CD8-positive, alpha-beta memory T cell (primary cell): ENCODE measurements at regions not wholly inside any gene's neighbourhood (a gene's known extent, or its start where the extent isn't known, plus 50 kb on each side); places are given as distances from the start of the nearest gene placed in this dataset.

Source experiments
- CTCF ChIA-PET: fragments of 350-600 bp; sonication (Branson Sonifier 250); formaldehyde crosslinking; loops from one replicate; lab custom pipeline; 2021; ENCODE audit warnings: antibody characterized with exemption; lab: Charles Lee
- POLR2A ChIA-PET: fragments of 350-600 bp; sonication (Branson Sonifier 250); formaldehyde crosslinking; loops from one replicate; lab custom pipeline; 2021; ENCODE audit warnings: antibody characterized with exemption; lab: Charles Lee
- DNase-seq, 5 donors: peaks; one replicate each; pipeline versions ENCODE4 v3.0.0 to v3.0.0-alpha.2; 2020 to 2022; ENCODE audit warnings: mixed read lengths in 1 of 5
- H3K27ac ChIP-seq: one replicate; pipeline ENCODE4 v1.7.0; 2013; ENCODE audit warnings: low read depth, mild to moderate bottlenecking, low read length, moderate library complexity
- H3K27me3 ChIP-seq: 2 replicates; pipeline ENCODE4 v1.7.0; 2013; ENCODE audit warnings: low read length, mild to moderate bottlenecking; ENCODE audit not compliant: insufficient read depth, poor library complexity, severe bottlenecking
- H3K36me3 ChIP-seq: 2 replicates; pipeline ENCODE4 v1.7.0; 2013; ENCODE audit warnings: mild to moderate bottlenecking, low read length, moderate library complexity; ENCODE audit not compliant: insufficient read depth
- H3K4me1 ChIP-seq: 2 replicates; pipeline ENCODE4 v1.7.0; 2013; ENCODE audit warnings: mild to moderate bottlenecking, low read length, moderate library complexity; ENCODE audit not compliant: insufficient read depth
- H3K4me3 ChIP-seq: 2 replicates; pipeline ENCODE4 v1.7.0; 2013; ENCODE audit warnings: mild to moderate bottlenecking, low read length
- H3K9me3 ChIP-seq: 2 replicates; pipeline ENCODE4 v1.7.0; 2013; ENCODE audit warnings: mild to moderate bottlenecking, low read length
- H3K27ac Mint-ChIP-seq, 8 donors: one replicate each; pipeline ENCODE4 v1.8.0; 2020 to 2021; ENCODE audit warnings: mixed read lengths in 8 of 8, mild to moderate bottlenecking in 6 of 8, inconsistent platforms in 3 of 8, moderate library complexity in 3 of 8
- H3K27me3 Mint-ChIP-seq, 2 donors: one replicate each; pipeline ENCODE4 v1.8.0; 2020 to 2021; ENCODE audit warnings: mixed read lengths in 2 of 2, mild to moderate bottlenecking in 1 of 2, moderate library complexity in 1 of 2
- H3K36me3 Mint-ChIP-seq, 3 donors: one replicate each; pipeline ENCODE4 v1.8.0; 2020 to 2021; ENCODE audit warnings: mixed read lengths in 3 of 3, inconsistent platforms in 1 of 3, mild to moderate bottlenecking in 1 of 3
- H3K4me1 Mint-ChIP-seq, 3 donors: one replicate each; pipeline ENCODE4 v1.8.0; 2020 to 2021; ENCODE audit warnings: mixed read lengths in 3 of 3, inconsistent platforms in 1 of 3, mild to moderate bottlenecking in 1 of 3
- H3K4me3 Mint-ChIP-seq, 7 donors: one replicate each; pipeline ENCODE4 v1.8.0; 2020 to 2021; ENCODE audit warnings: mixed read lengths in 7 of 7, mild to moderate bottlenecking in 6 of 7, moderate library complexity in 4 of 7, inconsistent platforms in 2 of 7
- H3K9me3 Mint-ChIP-seq, 5 donors: one replicate each; pipeline ENCODE4 v1.8.0; 2020 to 2022; ENCODE audit warnings: mixed read lengths in 5 of 5, mild to moderate bottlenecking in 3 of 5, moderate library complexity in 2 of 5, inconsistent platforms in 1 of 5

DNA sequence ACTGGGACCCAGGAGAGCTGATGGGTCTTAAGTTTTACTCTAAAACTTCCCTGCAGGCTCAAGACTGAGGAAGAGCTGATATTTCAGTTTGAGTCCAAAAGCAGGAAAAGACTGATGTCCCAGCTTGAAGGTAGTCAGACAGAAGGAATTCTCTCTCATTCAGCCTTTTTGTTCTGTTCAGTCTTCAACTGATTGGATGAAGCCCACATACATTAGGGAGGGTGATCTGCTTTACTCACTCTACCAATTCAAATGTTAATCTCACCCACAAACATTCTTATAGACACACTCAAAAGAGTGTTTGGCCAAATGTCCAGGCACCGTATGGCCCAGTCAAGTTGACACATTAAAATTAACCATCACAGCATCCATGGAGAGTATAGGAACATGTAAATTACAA is 173.5 kb downstream of the KCNRG start:
- Mint-ChIP-seq H3K27ac (no peak overlapping the region), H3K4me3 (no peak overlapping the region), H3K4me1 (peaks cover 29 to 76% (median 37%) of the 10 kb centered on the region in 3 donors), H3K36me3 (peaks cover 0 to 4% (median 0%) of the 10 kb centered on the region in 3 donors), H3K27me3 (peaks cover 0 to 1% of the 10 kb centered on the region in 2 donors), H3K9me3 (peaks cover 0 to 2% (median 0%) of the 10 kb centered on the region in 5 donors)
- ChIA-PET POLR2A (no interaction called here), CTCF (interaction anchor here (0.9 to 1.2 kb wide), 2 partner anchors 63 to 110 kb away, joined by 3 to 5 read pairs; no protein-coding TSS in a partner anchor)
- no peak overlapping the region for H3K4me3 ChIP-seq
- no peak for DNase-seq
- no peaks in the 10 kb centered on the region for H3K4me1 ChIP-seq
- no peaks in the 10 kb centered on the region for H3K9me3 ChIP-seq
- no peak overlapping the region for H3K27ac ChIP-seq
- no peaks in the 10 kb centered on the region for H3K36me3 ChIP-seq
- H3K27me3 ChIP-seq = no peaks in the 10 kb centered on the region

- Histone ChIP-seq H3K4me3 (no peak overlapping the region), H3K9me3 (no peaks in the 10 kb centered on the region), H3K4me1 (no peaks in the 10 kb centered on the region), H3K27ac (no peak overlapping the region), H3K27me3 (no peaks in the 10 kb centered on the region), H3K36me3 (no peaks in the 10 kb centered on the region)
- CTCF ChIA-PET = interaction anchor here (0.8 to 1.2 kb wide), 4 partner anchors 64 to 304 kb away, joined by 3 to 5 read pairs (median 3); no protein-coding TSS in a partner anchor
- Mint-ChIP-seq H3K36me3 (peaks cover 0 to 4% (median 0%) of the 10 kb centered on the region in 3 donors), H3K4me3 (peak overlapping the region in 2 of 7 donors; percentile 13 to 15), H3K27ac (peak overlapping the region in 3 of 8 donors; percentile 11 to 43 (median 11)), H3K4me1 (peaks cover 29 to 83% (median 43%) of the 10 kb centered on the region in 3 donors), H3K9me3 (peaks cover 0 to 2% (median 0%) of the 10 kb centered on the region in 5 donors), H3K27me3 (peaks cover 0 to 1% of the 10 kb centered on the region in 2 donors)
- POLR2A ChIA-PET = no interaction called here
- no peak for DNase-seq
Observed at GRCh38 chr13:50189450-50189849, 174.2 kb downstream of the KCNRG start.

DNA sequence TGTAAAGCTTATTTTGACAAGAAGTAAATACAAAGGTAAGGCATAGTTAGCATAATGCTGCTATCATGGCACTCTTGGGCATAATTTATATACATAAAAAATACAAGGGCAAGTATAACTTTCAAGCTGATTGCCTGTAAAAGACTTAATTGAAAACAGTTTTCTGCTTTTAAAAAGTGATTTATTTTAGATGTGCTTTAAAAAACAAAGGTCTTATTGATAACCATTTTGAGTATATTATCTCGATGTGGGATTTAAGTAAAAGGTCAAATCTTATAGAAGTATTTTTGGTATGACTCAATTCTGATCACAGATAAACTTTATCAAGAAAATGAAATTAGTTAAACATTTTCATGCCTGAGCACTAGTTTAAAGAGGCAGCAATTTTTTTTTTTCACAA is 175.8 kb downstream of the KCNRG start:
- CTCF ChIA-PET = no interaction called here
- H3K9me3 Mint-ChIP-seq = peaks cover 0 to 2% (median 0%) of the 10 kb centered on the region in 5 donors
- H3K36me3 Mint-ChIP-seq = peaks cover 0 to 4% (median 0%) of the 10 kb centered on the region in 3 donors
- Histone ChIP-seq H3K4me1 (no peaks in the 10 kb centered on the region), H3K4me3 (no peak overlapping the region), H3K27me3 (no peaks in the 10 kb centered on the region), H3K9me3 (no peaks in the 10 kb centered on the region), H3K36me3 (no peaks in the 10 kb centered on the region), H3K27ac (no peak overlapping the region)
- no peak overlapping the region for H3K4me3 Mint-ChIP-seq
- peaks cover 0 to 1% of the 10 kb centered on the region in 2 donors for H3K27me3 Mint-ChIP-seq
- POLR2A ChIA-PET = no interaction called here
- no peak for DNase-seq
- peaks cover 27 to 83% (median 43%) of the 10 kb centered on the region in 3 donors for H3K4me1 Mint-ChIP-seq
- H3K27ac Mint-ChIP-seq = peak overlapping the region in 1 of 8 donors; percentile 19

DNA sequence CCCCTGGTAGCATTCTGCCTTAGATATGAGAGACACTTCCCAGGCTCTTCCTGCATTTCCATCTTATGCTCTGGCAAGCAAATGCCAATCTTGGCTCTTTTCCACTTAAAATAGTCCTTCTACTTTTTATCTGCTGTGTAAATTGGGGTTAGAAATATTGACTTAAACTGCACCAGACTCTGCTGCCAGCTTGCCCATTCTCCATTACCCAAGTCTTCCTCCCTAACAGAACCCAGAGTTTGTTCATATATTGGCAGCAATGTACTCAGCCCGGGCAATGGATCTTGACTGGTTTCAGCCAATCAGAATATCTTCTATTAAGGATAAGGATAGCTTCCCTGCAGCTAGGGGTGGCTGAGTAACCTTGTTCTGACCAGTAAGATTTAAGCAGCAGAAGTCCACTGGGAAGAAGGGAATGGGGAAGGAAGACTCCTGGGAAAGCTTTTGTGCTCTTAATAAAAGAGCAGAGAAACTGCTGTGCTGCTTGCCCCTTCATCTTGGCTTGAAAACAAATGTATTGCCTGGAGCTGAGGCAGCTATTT is 177.1 kb downstream of the KCNRG start:
- Mint-ChIP-seq H3K36me3 (peaks cover 0 to 8% (median 2%) of the 10 kb centered on the region in 3 donors), H3K4me1 (peaks cover 17 to 69% (median 32%) of the 10 kb centered on the region in 3 donors), H3K27ac (peak overlapping the region in 3 of 8 donors; percentile 2 to 52 (median 48)), H3K4me3 (no peak overlapping the region), H3K27me3 (peaks cover 0 to 1% of the 10 kb centered on the region in 2 donors), H3K9me3 (no peaks in the 10 kb centered on the region)
- H3K27me3 ChIP-seq = no peaks in the 10 kb centered on the region
- H3K4me3 ChIP-seq = no peak overlapping the region
- ChIA-PET CTCF (interaction anchor here (1.6 kb wide), 2 partner anchors 9 to 14 kb away, joined by 4 to 5 read pairs; no protein-coding TSS in a partner anchor), POLR2A (no interaction called here)
- no peaks in the 10 kb centered on the region for H3K9me3 ChIP-seq
- no peak overlapping the region for H3K27ac ChIP-seq
- H3K4me1 ChIP-seq = no peaks in the 10 kb centered on the region
- H3K36me3 ChIP-seq = no peaks in the 10 kb centered on the region
- DNase-seq = no peak

GRCh38 chr13:50195045-50195444 is 179.8 kb downstream of the KCNRG start:
- Histone ChIP-seq H3K4me1 (no peaks in the 10 kb centered on the region), H3K9me3 (no peaks in the 10 kb centered on the region), H3K36me3 (no peaks in the 10 kb centered on the region), H3K27me3 (no peaks in the 10 kb centered on the region), H3K27ac (no peak overlapping the region), H3K4me3 (no peak overlapping the region)
- ChIA-PET POLR2A (no interaction called here), CTCF (no interaction called here)
- Mint-ChIP-seq H3K9me3 (no peaks in the 10 kb centered on the region), H3K4me3 (no peak overlapping the region), H3K4me1 (peaks cover 12 to 43% (median 22%) of the 10 kb centered on the region in 3 donors), H3K27me3 (no peaks in the 10 kb centered on the region), H3K27ac (no peak overlapping the region), H3K36me3 (peaks cover 0 to 17% (median 2%) of the 10 kb centered on the region in 3 donors)
- DNase-seq = no peak

DNA sequence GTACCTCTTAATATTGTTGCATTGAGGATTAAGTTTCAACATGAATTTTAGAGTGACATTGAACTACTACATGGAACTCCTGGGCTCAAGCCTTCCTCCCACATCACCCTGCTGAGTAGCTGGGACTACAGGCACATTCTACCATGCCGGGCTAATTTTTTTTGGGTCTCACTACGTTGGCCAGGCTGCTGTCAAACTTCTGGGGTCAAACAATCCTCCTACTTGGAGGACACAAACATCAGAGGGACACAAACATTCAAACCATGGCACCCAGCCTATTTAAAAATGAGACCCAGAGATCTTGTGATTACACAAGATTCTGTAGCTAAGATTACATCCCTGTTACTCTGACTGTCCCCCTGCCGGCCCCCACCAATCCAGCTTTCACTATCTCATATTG is 180.9 kb downstream of the KCNRG start:
- H3K27ac ChIP-seq = no peak overlapping the region
- DNase-seq = no peak
- H3K36me3 ChIP-seq = no peaks in the 10 kb centered on the region
- H3K4me1 Mint-ChIP-seq = peaks cover 10 to 32% (median 19%) of the 10 kb centered on the region in 3 donors
- H3K27me3 Mint-ChIP-seq = no peaks in the 10 kb centered on the region
- H3K9me3 Mint-ChIP-seq = no peaks in the 10 kb centered on the region
- H3K4me3 ChIP-seq = no peak overlapping the region
- ChIA-PET POLR2A (no interaction called here), CTCF (interaction anchor here (1.2 kb wide), 1 partner anchor 199 kb away, joined by 3 read pairs; no protein-coding TSS in a partner anchor)
- no peaks in the 10 kb centered on the region for H3K9me3 ChIP-seq
- no peak overlapping the region for H3K4me3 Mint-ChIP-seq
- no peaks in the 10 kb centered on the region for H3K4me1 ChIP-seq
- H3K36me3 Mint-ChIP-seq = peaks cover 0 to 22% (median 2%) of the 10 kb centered on the region in 3 donors
- H3K27me3 ChIP-seq = no peaks in the 10 kb centered on the region
- H3K27ac Mint-ChIP-seq = no peak overlapping the region

- Histone ChIP-seq H3K9me3 (no peaks in the 10 kb centered on the region), H3K27ac (no peak overlapping the region), H3K27me3 (no peaks in the 10 kb centered on the region), H3K4me1 (no peaks in the 10 kb centered on the region), H3K4me3 (no peak overlapping the region), H3K36me3 (no peaks in the 10 kb centered on the region)
- peaks cover 10 to 16% (median 11%) of the 10 kb centered on the region in 3 donors for H3K4me1 Mint-ChIP-seq
- peaks cover 0 to 22% (median 2%) of the 10 kb centered on the region in 3 donors for H3K36me3 Mint-ChIP-seq
- H3K27me3 Mint-ChIP-seq = peaks cover 0 to 2% of the 10 kb centered on the region in 2 donors
- DNase-seq = no peak
- ChIA-PET POLR2A (no interaction called here), CTCF (no interaction called here)
- H3K4me3 Mint-ChIP-seq = no peak overlapping the region
- H3K27ac Mint-ChIP-seq = no peak overlapping the region
- H3K9me3 Mint-ChIP-seq = no peaks in the 10 kb centered on the region
Observed at GRCh38 chr13:50197705-50198104, 182.5 kb downstream of the KCNRG start.

- Histone ChIP-seq H3K4me3 (no peak overlapping the region), H3K27ac (no peak overlapping the region), H3K9me3 (no peaks in the 10 kb centered on the region), H3K4me1 (no peaks in the 10 kb centered on the region), H3K36me3 (no peaks in the 10 kb centered on the region), H3K27me3 (no peaks in the 10 kb centered on the region)
- Mint-ChIP-seq H3K36me3 (peaks cover 0 to 22% (median 2%) of the 10 kb centered on the region in 3 donors), H3K4me1 (peaks cover 7 to 13% (median 8%) of the 10 kb centered on the region in 3 donors), H3K27me3 (peaks cover 0 to 2% of the 10 kb centered on the region in 2 donors), H3K9me3 (no peaks in the 10 kb centered on the region), H3K27ac (no peak overlapping the region), H3K4me3 (no peak overlapping the region)
- CTCF ChIA-PET = no interaction called here
- no peak for DNase-seq
- POLR2A ChIA-PET = no interaction called here
Observed at GRCh38 chr13:50198508-50198907, 183.3 kb downstream of the KCNRG start.
